ENCODE measurements at regions not wholly inside any gene's neighbourhood (a gene's known extent, or its start where the extent isn't known, plus 50 kb on each side); places are given as distances from the start of the nearest gene placed in this dataset.
"Not testable (repeated sequence)": the region's sequence is repeated elsewhere in the genome, so short reads cannot be mapped to it uniquely, and the experiment has no call there.

- H3K27ac ChIP-seq; H3K27me3 ChIP-seq; intact Hi-C loops (cut with DNase I; ENCODE audit: low total_unique reads); H3K4me3 ChIP-seq; H3K4me1 ChIP-seq; H3K9me3 ChIP-seq; H3K36me3 ChIP-seq (ENCODE audit: low read depth, missing control alignments); DNase-seq: not testable (repeated sequence)
- 90 to 92% methylated on average over 2 to 4 of the region's 4 CpGs for WGBS, 2 donors
These were observed 57.8 kb upstream of the NBPF8 start for GRCh38 chr1:120357046-120357445.

- intact Hi-C loops (cut with DNase I; ENCODE audit: low total_unique reads); H3K4me1 ChIP-seq; H3K36me3 ChIP-seq (ENCODE audit: low read depth, missing control alignments); H3K4me3 ChIP-seq; H3K27me3 ChIP-seq; H3K9me3 ChIP-seq; H3K27ac ChIP-seq: not testable (repeated sequence)
- no CpG with 5 or more reads among the region's 8 CpGs for WGBS, 2 donors
- peak; percentile 20 for DNase-seq
These were observed 58.7 kb upstream of the NBPF8 start for GRCh38 chr1:120356170-120356569.

- H3K9me3 ChIP-seq; H3K4me1 ChIP-seq; H3K27me3 ChIP-seq; intact Hi-C loops (cut with DNase I; ENCODE audit: low total_unique reads); H3K36me3 ChIP-seq (ENCODE audit: low read depth, missing control alignments): not testable (repeated sequence)
- H3K4me3 ChIP-seq = peak overlapping the region in 1 of 2 donors; percentile 24
- peak overlapping the region; percentile 47 to 69 for H3K27ac ChIP-seq
- peak; percentile 66 for DNase-seq
- 5% methylated on average over 18 of the region's 30 CpGs; no CpG with 5 or more reads in 1 of the 2 donors for WGBS, 2 donors
These were observed 60.1 kb upstream of the NBPF8 start for GRCh38 chr1:120354618-120355184.

GRCh38 chr1:120342231-120343073, 72.4 kb upstream of the NBPF8 start:
- H3K4me3 ChIP-seq = peak overlapping the region in 1 of 2 donors; percentile 58
- H3K4me1 ChIP-seq; H3K9me3 ChIP-seq; H3K36me3 ChIP-seq (ENCODE audit: low read depth, missing control alignments); DNase-seq; intact Hi-C loops (cut with DNase I; ENCODE audit: low total_unique reads); H3K27ac ChIP-seq; H3K27me3 ChIP-seq: not testable (repeated sequence)
- whole genome bisulfite sequencing, 2 donors = 9 to 10% methylated on average over 7 to 24 of the region's 44 CpGs

GRCh38 chr1:120341756-120342155, 73.1 kb upstream of the NBPF8 start:
- intact Hi-C loops (cut with DNase I; ENCODE audit: low total_unique reads); H3K27me3 ChIP-seq; H3K9me3 ChIP-seq; H3K36me3 ChIP-seq (ENCODE audit: low read depth, missing control alignments); H3K4me1 ChIP-seq; H3K27ac ChIP-seq: not testable (repeated sequence)
- DNase-seq = peak; percentile 28
- peak overlapping the region in 1 of 2 donors; percentile 58 for H3K4me3 ChIP-seq
- whole genome bisulfite sequencing, 2 donors = 5% methylated on average over 17 of the region's 24 CpGs; no CpG with 5 or more reads in 1 of the 2 donors

- 3% methylated on average over 10 of the region's 78 CpGs; no CpG with 5 or more reads in 1 of the 2 donors for WGBS, 2 donors
- intact Hi-C loops (cut with DNase I; ENCODE audit: low total_unique reads); H3K27me3 ChIP-seq; DNase-seq; H3K4me1 ChIP-seq; H3K27ac ChIP-seq; H3K36me3 ChIP-seq (ENCODE audit: low read depth, missing control alignments); H3K9me3 ChIP-seq: not testable (repeated sequence)
- H3K4me3 ChIP-seq = peak overlapping the region in 1 of 2 donors; percentile 58
These were observed 73.7 kb upstream of the NBPF8 start for GRCh38 chr1:120340838-120341751.

GRCh38 chr1:120315738-120316137, 99.1 kb upstream of the NBPF8 start:
- intact Hi-C loops (cut with DNase I; ENCODE audit: low total_unique reads); H3K9me3 ChIP-seq; H3K27ac ChIP-seq; H3K36me3 ChIP-seq (ENCODE audit: low read depth, missing control alignments); H3K4me3 ChIP-seq; DNase-seq; H3K4me1 ChIP-seq; H3K27me3 ChIP-seq: not testable (repeated sequence)
- WGBS, 2 donors = no CpG with 5 or more reads among the region's 2 CpGs

- H3K9me3 ChIP-seq; DNase-seq; H3K27me3 ChIP-seq; H3K27ac ChIP-seq; H3K4me3 ChIP-seq; H3K36me3 ChIP-seq (ENCODE audit: low read depth, missing control alignments); intact Hi-C loops (cut with DNase I; ENCODE audit: low total_unique reads); H3K4me1 ChIP-seq: not testable (repeated sequence)
- WGBS, 2 donors = no CpG with 5 or more reads among the region's 2 CpGs
These were observed 102.9 kb upstream of the NBPF8 start for GRCh38 chr1:120311930-120312329.

- H3K27ac ChIP-seq; H3K27me3 ChIP-seq; DNase-seq; H3K4me3 ChIP-seq; H3K9me3 ChIP-seq; H3K4me1 ChIP-seq; H3K36me3 ChIP-seq (ENCODE audit: low read depth, missing control alignments); intact Hi-C loops (cut with DNase I; ENCODE audit: low total_unique reads): not testable (repeated sequence)
- WGBS, 2 donors = no CpG with 5 or more reads among the region's 1 CpG
These were observed 105.8 kb upstream of the NBPF8 start for GRCh38 chr1:120308940-120309578.

GRCh38 chr1:120305046-120305445, 109.8 kb upstream of the NBPF8 start:
- H3K9me3 ChIP-seq; DNase-seq; H3K4me1 ChIP-seq; H3K27ac ChIP-seq; H3K4me3 ChIP-seq; H3K27me3 ChIP-seq; intact Hi-C loops (cut with DNase I; ENCODE audit: low total_unique reads); H3K36me3 ChIP-seq (ENCODE audit: low read depth, missing control alignments): not testable (repeated sequence)
- WGBS, 2 donors = no CpG with 5 or more reads among the region's 3 CpGs

GRCh38 chr1:120304341-120304740, 110.5 kb upstream of the NBPF8 start:
- DNase-seq; H3K9me3 ChIP-seq; H3K27me3 ChIP-seq; H3K4me3 ChIP-seq; H3K27ac ChIP-seq; intact Hi-C loops (cut with DNase I; ENCODE audit: low total_unique reads); H3K4me1 ChIP-seq; H3K36me3 ChIP-seq (ENCODE audit: low read depth, missing control alignments): not testable (repeated sequence)
- WGBS, 2 donors = no CpG with 5 or more reads among the region's 2 CpGs

Data from testis (tissue), 2 donors.